Fibroblast of the conjunctiva (primary cell): ENCODE measurements at regions not wholly inside any gene's neighbourhood (a gene's known extent, or its start where the extent isn't known, plus 50 kb on each side); places are given as distances from the start of the nearest gene placed in this dataset.

Experiments used
- DNase-seq: peaks from one replicate; pipeline ENCODE4 v3.0.0-alpha.2; 2010; ENCODE audit warnings: low read depth

GRCh38 chr4:3343358-3343757 lies 50.5 kb downstream of the RGS12 start:
- DNase-seq: no peak

GRCh38 chr4:3344104-3344503 lies 51.3 kb downstream of the RGS12 start:
- no peak for DNase-seq

GRCh38 chr4:3344596-3344995 lies 51.8 kb downstream of the RGS12 start:
- DNase-seq: no peak

GRCh38 chr4:3345384-3345783 lies 52.6 kb downstream of the RGS12 start:
- no peak for DNase-seq

GRCh38 chr4:3346146-3346545 lies 53.3 kb downstream of the RGS12 start:
- peak; percentile 68 for DNase-seq

GRCh38 chr4:3347871-3348270 lies 55.0 kb downstream of the RGS12 start:
- no peak for DNase-seq

- DNase-seq: no peak
These were observed 55.8 kb downstream of the RGS12 start for GRCh38 chr4:3348621-3349020.

GRCh38 chr4:3349116-3349515 lies 56.3 kb downstream of the RGS12 start:
- DNase-seq: no peak

GRCh38 chr4:3351997-3352396 lies 59.2 kb downstream of the RGS12 start:
- no peak for DNase-seq

- no peak for DNase-seq
These were observed 59.7 kb downstream of the RGS12 start for GRCh38 chr4:3352505-3352904.

- DNase-seq: no peak
These were observed 60.2 kb downstream of the RGS12 start for GRCh38 chr4:3352941-3353594.

- DNase-seq: no peak
These were observed 61.1 kb downstream of the RGS12 start for GRCh38 chr4:3353752-3354454.

GRCh38 chr4:3354455-3354811 lies 61.6 kb downstream of the RGS12 start:
- DNase-seq: no peak

- DNase-seq: no peak
These were observed 62.5 kb downstream of the RGS12 start for GRCh38 chr4:3355266-3355748.

GRCh38 chr4:3358656-3359055 lies 65.8 kb downstream of the RGS12 start:
- DNase-seq: no peak

GRCh38 chr4:3360777-3361176 lies 68.0 kb downstream of the RGS12 start:
- DNase-seq: no peak

- no peak for DNase-seq
These were observed 68.6 kb downstream of the RGS12 start for GRCh38 chr4:3361406-3361805.

GRCh38 chr4:3361896-3362295 lies 69.1 kb downstream of the RGS12 start:
- DNase-seq: no peak

- no peak for DNase-seq
These were observed 69.8 kb downstream of the RGS12 start for GRCh38 chr4:3362431-3363287.

- no peak for DNase-seq
These were observed 70.8 kb downstream of the RGS12 start for GRCh38 chr4:3363411-3364141.

- no peak for DNase-seq
These were observed 71.4 kb downstream of the RGS12 start for GRCh38 chr4:3364199-3364598.

GRCh38 chr4:3364634-3365314 lies 72.0 kb downstream of the RGS12 start:
- no peak for DNase-seq
